ENCODE measurements at regions not wholly inside any gene's neighbourhood (a gene's known extent, or its start where the extent isn't known, plus 50 kb on each side); places are given as distances from the start of the nearest gene placed in this dataset.

DNA sequence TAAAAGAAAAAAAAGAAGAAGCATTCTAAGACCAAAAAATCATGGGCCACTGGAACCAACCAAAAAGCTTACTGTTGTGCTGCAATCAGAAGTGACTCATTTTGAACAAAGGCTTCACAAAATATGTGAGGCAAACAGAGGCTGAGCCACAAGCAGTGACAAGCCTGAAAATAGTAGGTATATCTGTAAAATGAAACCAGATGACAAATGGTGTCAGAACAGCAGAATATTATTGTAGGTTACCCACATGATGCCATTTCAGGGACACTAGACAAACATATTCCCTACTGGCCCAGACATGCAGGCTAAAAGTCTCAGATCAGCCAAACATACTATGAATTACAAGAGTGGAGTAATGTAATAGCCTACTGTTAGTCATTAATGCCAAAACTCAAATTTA lies 1301.8 kb upstream of the DIAPH2 start:
- TF ChIP-seq CTCF (conservative IDR thresholded peaks at IDR 0.05 in 1 of 2, IDR thresholded peaks at IDR 0.05 in 1 of 2; ENCODE audit: extremely low read depth in 1 of 2, insufficient read depth in 1 of 2, low read depth in 1 of 2, low read length in 2 of 2) (no peak), EZH2 (IDR thresholded peaks at IDR 0.05; ENCODE audit: borderline replicate concordance, low read length) (no peak)
